ENCODE measurements at regions not wholly inside any gene's neighbourhood (a gene's known extent, or its start where the extent isn't known, plus 50 kb on each side); places are given as distances from the start of the nearest gene placed in this dataset.
A peak's percentile ranks its signal among the peaks of the same experiment; 100 is the strongest.

- no peak overlapping the region for H2AK9ac ChIP-seq (replicated peaks; ENCODE audit: low read depth, low read length, poor library complexity)
- H3K14ac ChIP-seq (replicated peaks; ENCODE audit: low read depth, low read length): no peak overlapping the region
- no CpG with 5 or more reads among the region's 2 CpGs for WGBS, 2 experiments (ENCODE audit: extremely low coverage in 2 of 2, insufficient read length in 1 of 2)
- H3K56ac ChIP-seq (ENCODE audit: extremely low read depth, insufficient read depth, low read length): no peak overlapping the region
- H4K8ac ChIP-seq (ENCODE audit: low read depth in 2 of 2, low read length in 2 of 2): no peak overlapping the region
- BruUV-seq (replicated peaks): no TSS peak
- H3K36me3 ChIP-seq (ENCODE audit: control insufficient read depth, insufficient read depth, low read length): no peaks in the 10 kb centered on the region
- no peak overlapping the region for H2BK5ac ChIP-seq (ENCODE audit: low read depth, low read length, poor library complexity, severe bottlenecking)
- peak; percentile 55 for DNase-seq
- ChIA-PET CTCF (no interaction called here), POLR2A (ENCODE audit: unreplicated experiment) (no interaction called here)
- no peak overlapping the region for H2BK15ac ChIP-seq (ENCODE audit: low read depth, low read length)
- no peak overlapping the region for H3K23ac ChIP-seq (ENCODE audit: low read depth, low read length)
- H3K4me2 ChIP-seq (ENCODE audit: low read depth, low read length): no peak overlapping the region
- no peak overlapping the region for H2BK120ac ChIP-seq (ENCODE audit: low read depth, low read length)
- H4K20me1 ChIP-seq (ENCODE audit: insufficient read depth, low read length): no peaks in the 10 kb centered on the region
- no peak overlapping the region for H4K91ac ChIP-seq (ENCODE audit: insufficient read depth, low read depth, low read length)
- no peak overlapping the region for H3K4ac ChIP-seq (ENCODE audit: low read depth, low read length)
- H3K18ac ChIP-seq (ENCODE audit: low read depth, low read length): no peak overlapping the region
- TF ChIP-seq NFE2L2 (IDR thresholded peaks at IDR 0.05; ENCODE audit: low read depth, low read length) (no peak), SMC3 (IDR thresholded peaks at IDR 0.05; ENCODE audit: low read depth, low read length) (no peak), ELK1 (IDR thresholded peaks at IDR 0.05; ENCODE audit: borderline replicate concordance, low read depth, low read length) (no peak), MXI1 (IDR thresholded peaks at IDR 0.05; ENCODE audit: borderline replicate concordance, low read depth, low read length) (no peak), FOS (IDR thresholded peaks at IDR 0.05; ENCODE audit: low read depth, low read length) (no peak), CTCF (conservative IDR thresholded peaks at IDR 0.05; ENCODE audit: low read depth, low read length) (no peak), RFX5 (IDR thresholded peaks at IDR 0.05; ENCODE audit: low read depth, low read length) (no peak), POLR2A (IDR thresholded peaks at IDR 0.05; ENCODE audit: low read depth, low read length) (no peak), RCOR1 (IDR thresholded peaks at IDR 0.05; ENCODE audit: insufficient replicate concordance, low read length) (no peak), CEBPB (IDR thresholded peaks at IDR 0.05; ENCODE audit: low read depth, low read length) (no peak)
- no peak overlapping the region for H3K27ac ChIP-seq (ENCODE audit: insufficient read depth, low read length)
- no peak overlapping the region for H2AK5ac ChIP-seq (ENCODE audit: low read depth, low read length)
- H3K4me1 ChIP-seq (ENCODE audit: control insufficient read depth, insufficient read depth, low read length): no peaks in the 10 kb centered on the region
- H3K4me3 ChIP-seq (ENCODE audit: insufficient read depth, low read depth, low read length): no peak overlapping the region
- no peak overlapping the region for H4K5ac ChIP-seq (ENCODE audit: low read depth, low read length)
- no peak for ATAC-seq (ENCODE audit: low read depth)
- H3K9me1 ChIP-seq (ENCODE audit: insufficient read depth, low read length): no peaks in the 10 kb centered on the region
- intact Hi-C loops (cut with micrococcal nuclease) (no loop called here), dilution Hi-C loops (cut with HindIII; ENCODE audit: low sequenced_read_pairs, unreplicated experiment) (no loop called here), in situ Hi-C loops (cut with MboI; ENCODE audit: low sequenced_read_pairs) (no loop called here)
- no peak overlapping the region for H2BK20ac ChIP-seq (ENCODE audit: low read depth, low read length)
- no peaks in the 10 kb centered on the region; the same call in 1 of the 2 replicates for H3K27me3 ChIP-seq (ENCODE audit: control insufficient read depth, insufficient read depth, low read length)
- H3K79me1 ChIP-seq (ENCODE audit: low read depth in 1 of 2, low read length in 2 of 2): no peaks in the 10 kb centered on the region
- no peaks in the 10 kb centered on the region for H3K9me3 ChIP-seq (ENCODE audit: control insufficient read depth, insufficient read depth, low read length)
- no peak overlapping the region for H2AFZ ChIP-seq (replicated peaks; ENCODE audit: low read length, poor library complexity)
- no peak overlapping the region for H3K9ac ChIP-seq (ENCODE audit: low read depth, low read length)
Measured at GRCh38 chr4:144399927-144400326, 246.0 kb upstream of the HHIP start.
